Sigmoid colon (tissue), 4 donors: ENCODE measurements at regions not wholly inside any gene's neighbourhood (a gene's known extent, or its start where the extent isn't known, plus 50 kb on each side); places are given as distances from the start of the nearest gene placed in this dataset.

Experiments used
- EP300 ChIP-seq, 4 donors: sonication (generic); formaldehyde crosslinking; IDR thresholded peaks; one replicate each; pipeline ENCODE4 v1.6.1; 2017; ENCODE audit warnings: antibody characterized with exemption in 4 of 4
- POLR2A ChIP-seq, 2 donors: fragments of 450-650 bp; IDR thresholded peaks; one replicate each; pipeline ENCODE4 v1.6.1; 2016; ENCODE audit warnings: antibody characterized with exemption in 2 of 2, mild to moderate bottlenecking in 2 of 2, moderate library complexity in 2 of 2
- POLR2AphosphoS5 ChIP-seq, 4 donors: sonication (generic); formaldehyde crosslinking; IDR thresholded peaks; one replicate each; pipeline ENCODE4 v1.6.1; 2017; ENCODE audit warnings: antibody characterized with exemption in 4 of 4

- TF ChIP-seq EP300 (IDR thresholded peaks at IDR 0.05) (no peak), POLR2AphosphoS5 (IDR thresholded peaks at IDR 0.05) (no peak), POLR2A (IDR thresholded peaks at IDR 0.05) (no peak)
These were observed 53.7 kb upstream of the MAGI2 start for GRCh38 chr7:79507131-79507530.
